ENCODE measurements at regions not wholly inside any gene's neighbourhood (a gene's known extent, or its start where the extent isn't known, plus 50 kb on each side); places are given as distances from the start of the nearest gene placed in this dataset.

DNA sequence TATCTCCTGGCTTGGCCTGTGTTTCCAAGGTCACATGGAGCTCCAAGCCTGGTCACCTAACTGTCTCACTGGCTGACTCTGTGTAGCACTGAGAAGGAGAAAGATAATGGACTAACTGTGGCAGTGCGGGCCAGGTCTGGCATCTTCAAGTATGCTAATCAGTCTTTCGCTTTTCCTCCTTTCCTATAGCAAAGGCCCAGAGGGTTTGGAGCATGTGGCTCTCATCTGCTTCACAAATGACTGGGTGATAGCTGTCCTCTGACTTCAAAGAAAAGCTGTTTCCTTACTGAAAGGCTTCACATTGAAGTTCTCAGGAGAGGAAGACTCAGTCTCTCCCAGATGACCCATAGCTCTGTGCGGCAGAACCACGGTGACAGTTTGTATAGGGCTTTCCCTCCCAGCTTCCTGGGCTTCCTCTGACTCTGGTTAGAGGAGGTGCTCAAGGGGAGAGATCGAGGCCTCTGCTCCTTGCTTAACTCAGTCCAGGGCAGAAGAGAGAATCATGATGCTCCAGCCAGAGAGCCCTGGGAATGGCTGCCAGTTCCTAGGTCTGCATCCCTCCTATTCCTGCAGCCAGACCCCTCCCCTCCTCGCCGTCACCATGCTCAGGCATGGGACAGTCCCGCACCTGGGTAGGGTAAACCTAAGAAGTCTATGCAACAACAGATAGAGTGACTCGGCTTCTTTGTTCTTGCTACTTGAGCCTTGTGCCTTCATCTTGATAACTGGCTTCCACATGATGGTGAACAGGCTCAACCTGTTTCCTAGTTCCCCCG, 72.3 kb downstream of the CCDC71L start:
- BruUV-seq (replicated peaks), result no TSS peak
- CTCF ChIA-PET, result no interaction called here
- TF ChIP-seq, protein P1, sequence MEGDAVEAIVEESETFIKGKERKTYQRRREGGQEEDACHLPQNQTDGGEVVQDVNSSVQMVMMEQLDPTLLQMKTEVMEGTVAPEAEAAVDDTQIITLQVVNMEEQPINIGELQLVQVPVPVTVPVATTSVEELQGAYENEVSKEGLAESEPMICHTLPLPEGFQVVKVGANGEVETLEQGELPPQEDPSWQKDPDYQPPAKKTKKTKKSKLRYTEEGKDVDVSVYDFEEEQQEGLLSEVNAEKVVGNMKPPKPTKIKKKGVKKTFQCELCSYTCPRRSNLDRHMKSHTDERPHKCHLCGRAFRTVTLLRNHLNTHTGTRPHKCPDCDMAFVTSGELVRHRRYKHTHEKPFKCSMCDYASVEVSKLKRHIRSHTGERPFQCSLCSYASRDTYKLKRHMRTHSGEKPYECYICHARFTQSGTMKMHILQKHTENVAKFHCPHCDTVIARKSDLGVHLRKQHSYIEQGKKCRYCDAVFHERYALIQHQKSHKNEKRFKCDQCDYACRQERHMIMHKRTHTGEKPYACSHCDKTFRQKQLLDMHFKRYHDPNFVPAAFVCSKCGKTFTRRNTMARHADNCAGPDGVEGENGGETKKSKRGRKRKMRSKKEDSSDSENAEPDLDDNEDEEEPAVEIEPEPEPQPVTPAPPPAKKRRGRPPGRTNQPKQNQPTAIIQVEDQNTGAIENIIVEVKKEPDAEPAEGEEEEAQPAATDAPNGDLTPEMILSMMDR (IDR thresholded peaks at IDR 0.05; ENCODE audit: unreplicated experiment), result no peak
- H3K36me3 Mint-ChIP-seq (ENCODE audit: insufficient read depth, unreplicated experiment), result no peaks in the 10 kb centered on the region
- no peaks in the 10 kb centered on the region for H3K4me1 Mint-ChIP-seq (ENCODE audit: low read depth, unreplicated experiment)
- no peaks in the 10 kb centered on the region for H3K27me3 Mint-ChIP-seq (ENCODE audit: unreplicated experiment)
- intact Hi-C loops (cut with micrococcal nuclease; ENCODE audit: unreplicated experiment), result no loop called here
- no peak for DNase-seq
- no peak overlapping the region for H3K4me3 Mint-ChIP-seq (ENCODE audit: low read depth, unreplicated experiment)
- no peak overlapping the region for H3K27ac Mint-ChIP-seq (ENCODE audit: unreplicated experiment)
- H3K9me3 Mint-ChIP-seq (ENCODE audit: low read depth, unreplicated experiment), result no peaks in the 10 kb centered on the region

DNA sequence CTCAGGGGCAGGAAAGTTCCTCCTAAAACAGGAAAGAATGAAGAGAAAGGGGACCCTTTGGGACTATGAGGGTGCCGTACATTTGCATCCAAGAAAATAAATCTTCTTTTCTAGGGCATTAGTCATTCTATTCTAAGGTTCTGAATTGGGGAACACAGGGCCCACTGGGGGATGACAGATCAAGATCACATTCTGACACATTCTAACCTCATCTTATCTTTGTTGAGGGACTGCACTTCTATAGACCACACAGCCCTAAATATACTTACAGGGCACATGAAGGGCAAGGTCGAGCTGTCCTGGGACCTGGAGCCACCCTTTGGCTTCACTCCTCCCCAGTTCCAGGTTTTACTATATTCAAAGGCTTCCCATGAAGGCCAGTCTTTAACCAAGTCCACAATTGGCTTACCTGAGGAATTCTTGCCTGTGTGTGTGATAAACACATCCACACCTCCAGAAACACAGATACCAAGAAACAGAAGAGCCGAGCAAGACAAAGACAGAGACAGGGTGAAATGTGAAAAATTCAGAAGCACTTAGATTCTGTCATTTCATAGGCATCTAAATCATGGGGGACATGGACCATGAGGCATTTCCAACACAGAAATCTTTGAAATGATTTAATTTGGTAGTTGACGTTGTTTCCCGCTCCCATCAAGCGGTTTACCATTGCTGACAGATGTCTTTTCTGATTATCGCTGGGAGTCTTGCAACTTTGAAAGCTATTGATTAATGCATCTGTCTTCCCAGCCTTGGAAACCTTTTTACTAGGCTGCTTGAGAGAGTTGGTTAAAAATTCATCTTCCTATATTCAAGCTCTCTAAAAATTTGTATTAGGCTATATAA, 75.8 kb downstream of the CCDC71L start:
- Mint-ChIP-seq H3K27ac (ENCODE audit: unreplicated experiment) (no peak overlapping the region), H3K36me3 (ENCODE audit: insufficient read depth, unreplicated experiment) (no peaks in the 10 kb centered on the region), H3K27me3 (ENCODE audit: unreplicated experiment) (no peaks in the 10 kb centered on the region), H3K9me3 (ENCODE audit: low read depth, unreplicated experiment) (no peaks in the 10 kb centered on the region), H3K4me3 (ENCODE audit: low read depth, unreplicated experiment) (no peak overlapping the region), H3K4me1 (ENCODE audit: low read depth, unreplicated experiment) (no peaks in the 10 kb centered on the region)
- DNase-seq, result no peak
- intact Hi-C loops (cut with micrococcal nuclease; ENCODE audit: unreplicated experiment), result no loop called here
- TF ChIP-seq, protein P1 (IDR thresholded peaks at IDR 0.05; ENCODE audit: unreplicated experiment), result no peak
- CTCF ChIA-PET, result no interaction called here
- BruUV-seq (replicated peaks), result no TSS peak

DNA sequence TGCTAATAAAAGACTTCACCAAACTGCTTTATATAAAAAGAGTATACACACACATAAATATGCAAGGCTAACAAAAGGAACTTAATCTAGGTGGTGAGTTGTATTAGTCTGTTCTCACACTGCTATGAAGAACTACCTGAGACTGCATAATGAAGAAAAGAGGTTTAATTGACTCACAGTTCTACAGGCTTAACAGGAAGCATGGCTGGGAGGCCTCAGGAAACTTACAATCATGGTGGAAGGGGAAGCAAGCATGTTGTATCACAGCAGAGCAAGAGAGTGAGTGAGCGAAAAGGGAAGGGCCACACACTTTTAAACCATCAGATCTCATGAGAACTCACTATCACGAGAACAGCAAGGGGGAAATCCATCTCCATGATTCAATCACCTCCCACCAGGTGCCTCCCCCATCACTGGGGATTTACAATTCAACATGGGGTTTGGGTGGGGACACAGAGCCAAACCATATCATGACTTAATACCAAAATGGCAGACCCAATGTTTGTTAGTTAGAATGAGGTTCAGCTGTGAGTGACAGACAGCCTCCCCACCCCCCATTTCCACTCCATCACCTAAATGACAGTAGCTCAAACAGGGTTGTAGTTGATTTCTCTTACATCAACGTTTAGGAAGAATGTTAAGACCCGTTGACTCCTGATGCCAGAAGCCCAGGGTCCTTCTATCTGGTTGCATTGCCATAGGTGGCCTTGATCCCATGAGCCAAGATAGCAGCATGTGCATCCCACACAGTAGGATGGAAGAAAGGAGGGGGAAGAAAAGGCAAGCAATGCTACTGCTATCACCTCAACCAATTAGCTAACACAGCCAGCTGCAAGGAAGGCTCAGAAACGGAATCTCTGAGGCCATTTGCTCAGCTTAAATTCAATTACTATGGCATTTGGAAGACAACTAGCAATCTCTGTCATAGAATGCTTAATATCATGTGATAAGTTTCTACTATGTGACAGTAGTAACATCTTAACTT, 77.0 kb downstream of the CCDC71L start:
- CTCF ChIA-PET, result no interaction called here
- no peak overlapping the region for H3K27ac Mint-ChIP-seq (ENCODE audit: unreplicated experiment)
- no TSS peak for BruUV-seq (replicated peaks)

DNA sequence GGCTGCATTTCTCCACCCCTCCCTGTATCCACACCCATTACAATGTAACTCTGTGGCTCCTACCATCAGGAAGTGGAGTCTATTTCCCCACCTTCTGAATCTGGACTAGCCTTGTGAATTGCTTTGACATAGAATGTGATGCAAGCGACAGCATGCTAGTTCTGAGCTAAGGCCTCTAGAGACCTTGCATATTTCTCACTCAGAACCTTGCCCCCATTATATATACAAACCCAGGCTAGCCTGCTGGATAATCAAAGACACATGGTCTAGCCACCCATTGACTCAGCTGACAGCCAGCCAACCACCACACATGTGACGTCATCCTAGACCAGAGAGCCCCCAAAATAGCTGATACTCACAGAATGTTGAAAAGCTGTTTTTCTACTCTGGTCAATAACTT, 77.9 kb downstream of the CCDC71L start:
- H3K36me3 Mint-ChIP-seq (ENCODE audit: insufficient read depth, unreplicated experiment), result no peaks in the 10 kb centered on the region
- H3K27ac Mint-ChIP-seq (ENCODE audit: unreplicated experiment), result no peak overlapping the region
- no peaks in the 10 kb centered on the region for H3K9me3 Mint-ChIP-seq (ENCODE audit: low read depth, unreplicated experiment)
- intact Hi-C loops (cut with micrococcal nuclease; ENCODE audit: unreplicated experiment), result no loop called here
- CTCF ChIA-PET, result no interaction called here
- no TSS peak for BruUV-seq (replicated peaks)
- H3K4me3 Mint-ChIP-seq (ENCODE audit: low read depth, unreplicated experiment), result no peak overlapping the region
- H3K4me1 Mint-ChIP-seq (ENCODE audit: low read depth, unreplicated experiment), result no peaks in the 10 kb centered on the region
- DNase-seq, result no peak
- H3K27me3 Mint-ChIP-seq (ENCODE audit: unreplicated experiment), result no peaks in the 10 kb centered on the region
- TF ChIP-seq, protein P1 (IDR thresholded peaks at IDR 0.05; ENCODE audit: unreplicated experiment), result no peak

More for the DNA sequence above, 77.0 kb downstream of the CCDC71L start:
- Mint-ChIP-seq H3K27me3 (ENCODE audit: unreplicated experiment) (no peaks in the 10 kb centered on the region), H3K9me3 (ENCODE audit: low read depth, unreplicated experiment) (no peaks in the 10 kb centered on the region), H3K4me3 (ENCODE audit: low read depth, unreplicated experiment) (no peak overlapping the region), H3K4me1 (ENCODE audit: low read depth, unreplicated experiment) (no peaks in the 10 kb centered on the region), H3K36me3 (ENCODE audit: insufficient read depth, unreplicated experiment) (no peaks in the 10 kb centered on the region)
- DNase-seq, result no peak
- TF ChIP-seq, protein P1 (IDR thresholded peaks at IDR 0.05; ENCODE audit: unreplicated experiment), result no peak
- intact Hi-C loops (cut with micrococcal nuclease; ENCODE audit: unreplicated experiment), result no loop called here

Data from Calu3 (cell line).